HCT116 (cell line): ENCODE measurements at regions not wholly inside any gene's neighbourhood (a gene's known extent, or its start where the extent isn't known, plus 50 kb on each side); places are given as distances from the start of the nearest gene placed in this dataset.

ENCODE experiments used
- ATAC-seq: fragments of 200-7000 bp; cut with Tn5 transposase; 2 replicates; pipeline ENCODE4 v1.9.1; 2020; ENCODE audit warnings: mild to moderate bottlenecking, moderate library complexity
- BruUV-seq: library from RNA; stranded (reverse); fragments of 400-500 nt; replicated peaks from 2 replicates; lab custom pipeline; 2021; lab: Mats Ljungman, UMichigan
- CTCF ChIA-PET: fragments of 300-600 bp; sonication (Branson Sonifier 250); formaldehyde crosslinking; loops from one replicate; lab custom pipeline; 2021; ENCODE audit warnings: antibody characterized with exemption; lab: Charles Lee
- POLR2A ChIA-PET: fragments of 300-600, 350-600 bp; sonication (Branson Sonifier 250); formaldehyde crosslinking; loops from one replicate; lab custom pipeline; 2021; ENCODE audit warnings: antibody characterized with exemption; lab: Charles Lee
- RAD21 ChIA-PET, 2 experiments: fragments of 300-600 bp; sonication (Branson Sonifier 250); formaldehyde crosslinking; loops; one replicate each; lab custom pipeline; 2023; ENCODE audit warnings: low total read pairs in 2 of 2; ENCODE audit not compliant: uncharacterized antibody in 2 of 2, unreplicated experiment in 2 of 2, low non-redundant PET in 1 of 2; lab: Charles Lee
- DNase-seq: peaks from one replicate; pipeline ENCODE4 v3.0.0-alpha.2; 2010; ENCODE audit warnings: low read depth, low spot score
- H2AFZ ChIP-seq: fragments of 200-600 bp; shearing (Covaris generic), sonication (generic); 2 replicates; pipeline ENCODE4 v1.6.1; 2017; ENCODE audit warnings: low read depth, mixed run types, mixed read lengths, antibody characterized with exemption, low read length; ENCODE audit not compliant: poor library complexity, severe bottlenecking
- H3K27ac ChIP-seq: 2 replicates; pipeline ENCODE4 v1.5.1; 2012; ENCODE audit warnings: low read depth, low read length
- H3K27me3 ChIP-seq: fragments of 200-600 bp; sonication (generic); 2 replicates; pipeline ENCODE4 v1.6.1; 2016; ENCODE audit warnings: mixed run types, low read length, mixed read lengths; ENCODE audit not compliant: insufficient read depth
- H3K36me3 ChIP-seq, 2 experiments: fragments of 200-500 bp in 1 of 2; fragments of 200-600 bp in 1 of 2; sonication (Bioruptor generic) in 1 of 2; sonication (generic) in 1 of 2; 2 replicates each; pipeline versions ENCODE4 v1.5.1 to v1.6.1; 2014 to 2016; ENCODE audit warnings: low read length in 2 of 2, inconsistent platforms in 1 of 2, mixed read lengths in 1 of 2, mixed run types in 1 of 2; ENCODE audit not compliant: insufficient read depth in 2 of 2, control insufficient read depth in 1 of 2
- H3K4me1 ChIP-seq, 2 experiments: fragments of 200-600 bp in 1 of 2; sonication (generic) in 1 of 2; 2 replicates each; pipeline versions ENCODE4 v1.5.1 to v1.6.1; 2012 to 2017; ENCODE audit warnings: low read length in 2 of 2, inconsistent platforms in 1 of 2, mild to moderate bottlenecking in 1 of 2, mixed read lengths in 1 of 2, mixed run types in 1 of 2, moderate library complexity in 1 of 2; ENCODE audit not compliant: insufficient read depth in 2 of 2, control insufficient read depth in 1 of 2
- H3K4me2 ChIP-seq: fragments of 200-600 bp; sonication (generic); 2 replicates; pipeline ENCODE4 v1.6.1; 2017; ENCODE audit warnings: mixed run types, low read length, mixed read lengths
- H3K4me3 ChIP-seq, 2 experiments: fragments of 200-600 bp in 1 of 2; sonication (generic) in 1 of 2; replicated peaks in 1 of 2; 2 replicates each; pipeline ENCODE4 v1.5.1; 2011 to 2016; ENCODE audit warnings: low read length in 2 of 2, control low read depth in 1 of 2, low read depth in 1 of 2, mild to moderate bottlenecking in 1 of 2, mixed read lengths in 1 of 2, mixed run types in 1 of 2
- H3K79me2 ChIP-seq: fragments of 200-600 bp; sonication (generic); 2 replicates; pipeline ENCODE4 v1.6.1; 2017; ENCODE audit warnings: mild to moderate bottlenecking, mixed run types, low read length, moderate library complexity, mixed read lengths; ENCODE audit not compliant: insufficient read depth
- H3K9ac ChIP-seq: fragments of 200-600 bp; sonication (generic); 2 replicates; pipeline ENCODE4 v1.6.1; 2016; ENCODE audit warnings: low read length, mixed read lengths
- H3K9me2 ChIP-seq: fragments of 200-600 bp; sonication (generic), shearing (Covaris generic); 2 replicates; pipeline ENCODE4 v1.6.1; 2017; ENCODE audit warnings: mixed run types, mild to moderate bottlenecking, moderate library complexity; ENCODE audit not compliant: insufficient read depth
- H3K9me3 ChIP-seq, 2 experiments: fragments of 200-500 bp in 1 of 2; fragments of 200-600 bp in 1 of 2; sonication (Bioruptor generic) in 1 of 2; sonication (generic) in 1 of 2; 2 replicates each; pipeline ENCODE4 v1.6.1; 2014 to 2017; ENCODE audit warnings: low read length in 2 of 2, mixed read lengths in 2 of 2, inconsistent platforms in 1 of 2, low read depth in 1 of 2, mild to moderate bottlenecking in 1 of 2, mixed run types in 1 of 2, moderate library complexity in 1 of 2; ENCODE audit not compliant: control insufficient read depth in 1 of 2, insufficient read depth in 1 of 2
- H4K20me1 ChIP-seq: fragments of 200-600 bp; sonication (generic), shearing (Covaris generic); 2 replicates; pipeline ENCODE4 v1.6.1; 2017; ENCODE audit warnings: mixed run types, mild to moderate bottlenecking, moderate library complexity; ENCODE audit not compliant: insufficient read depth
- CBX3 ChIP-seq: IDR thresholded peaks from 2 replicates; pipeline ENCODE4 v1.6.1; 2012; ENCODE audit warnings: low read depth
- CEBPB ChIP-seq: IDR thresholded peaks from 2 replicates; pipeline ENCODE4 v1.6.1; 2012; ENCODE audit warnings: low read depth
- ELF1 ChIP-seq: IDR thresholded peaks from 2 replicates; pipeline ENCODE4 v1.6.1; 2012; ENCODE audit warnings: low read depth, borderline replicate concordance
- EZH2 ChIP-seq: fragments of 200-600 bp; sonication (generic); IDR thresholded peaks from 2 replicates; pipeline ENCODE4 v1.6.1; 2017; ENCODE audit warnings: antibody characterized with exemption, mixed run types
- EZH2phosphoT487 ChIP-seq: fragments of 200-600 bp; IDR thresholded peaks from 2 replicates; pipeline ENCODE4 v1.6.1; 2018; ENCODE audit warnings: antibody characterized with exemption, borderline replicate concordance
- FOSL1 ChIP-seq: IDR thresholded peaks from 2 replicates; pipeline ENCODE4 v1.6.1; 2012; ENCODE audit warnings: low read depth
- JUND ChIP-seq: IDR thresholded peaks from 2 replicates; pipeline ENCODE4 v1.6.1; 2012
- MAX ChIP-seq: IDR thresholded peaks from 2 replicates; pipeline ENCODE4 v1.6.1; 2012
- POLR2A ChIP-seq: IDR thresholded peaks from 2 replicates; pipeline ENCODE4 v1.7.0; 2011; ENCODE audit warnings: borderline replicate concordance; ENCODE audit not compliant: insufficient read depth, insufficient read length; ENCODE audit errors: extremely low read depth
- POLR2AphosphoS5 ChIP-seq: IDR thresholded peaks from 2 replicates; pipeline ENCODE4 v1.6.1; 2011; ENCODE audit warnings: mild to moderate bottlenecking, low read depth, low read length, moderate library complexity
- RAD21 ChIP-seq: IDR thresholded peaks from 2 replicates; pipeline ENCODE4 v1.6.1; 2012; ENCODE audit warnings: low read depth, mild to moderate bottlenecking
- SIN3A ChIP-seq: IDR thresholded peaks from 2 replicates; pipeline ENCODE4 v1.6.1; 2012; ENCODE audit warnings: low read depth
- SP1 ChIP-seq: IDR thresholded peaks from 2 replicates; pipeline ENCODE4 v1.6.1; 2012; ENCODE audit warnings: low read depth
- SRF ChIP-seq: IDR thresholded peaks from 2 replicates; pipeline ENCODE4 v1.6.1; 2012; ENCODE audit warnings: low read depth
- TCF7L2 ChIP-seq: IDR thresholded peaks from 2 replicates; pipeline ENCODE4 v1.7.0; 2011; ENCODE audit warnings: borderline replicate concordance, inconsistent platforms; ENCODE audit not compliant: insufficient read depth, insufficient read length; ENCODE audit errors: extremely low read depth
- YY1 ChIP-seq: IDR thresholded peaks from 2 replicates; pipeline ENCODE4 v1.6.1; 2011; ENCODE audit warnings: low read length, low read depth, moderate library complexity, mild to moderate bottlenecking; ENCODE audit not compliant: insufficient replicate concordance; ENCODE audit errors: extremely low read depth
- ZBTB33 ChIP-seq: IDR thresholded peaks from 2 replicates; pipeline ENCODE4 v1.6.1; 2011; ENCODE audit warnings: mild to moderate bottlenecking, low read length, moderate library complexity; ENCODE audit not compliant: insufficient replicate concordance; ENCODE audit errors: extremely low read depth
- ZFX ChIP-seq: fragments of 450-650 bp; IDR thresholded peaks from 2 replicates; pipeline ENCODE4 v1.6.1; 2017
- ZNF274 ChIP-seq: fragments of 200-500 bp; sonication (Bioruptor generic); IDR thresholded peaks from 2 replicates; pipeline ENCODE4 v1.6.1; 2014; ENCODE audit warnings: mild to moderate bottlenecking, low read depth, low read length, inconsistent platforms
- intact Hi-C: fragments of 100-400 bp; cut with micrococcal nuclease; formaldehyde crosslinking; loops from 2 replicates; pipeline ENCODE4 v1.10.0; 2022

- Histone ChIP-seq H3K9me2 (no peaks in the 10 kb centered on the region), H3K4me1 (peaks cover 13 to 18% of the 10 kb centered on the region in 2 experiments), H4K20me1 (no peaks in the 10 kb centered on the region), H2AFZ (no peak overlapping the region), H3K4me2 (no peak overlapping the region), H3K27me3 (no peaks in the 10 kb centered on the region), H3K79me2 (no peaks in the 10 kb centered on the region), H3K36me3 (peaks cover 0 to 5% of the 10 kb centered on the region in 2 experiments; a peak in 1 of 4 replicates), H3K9ac (no peak overlapping the region), H3K9me3 (no peaks in the 10 kb centered on the region), H3K27ac (no peak overlapping the region), H3K4me3 (no peak overlapping the region)
- intact Hi-C loops = no loop called here
- CTCF ChIA-PET = no interaction called here
- TF ChIP-seq CEBPB (no peak), POLR2AphosphoS5 (no peak), SIN3A (no peak)
- POLR2A ChIA-PET = no interaction called here
- no peak for ATAC-seq
- RAD21 ChIA-PET = no interaction called here
- DNase-seq = no peak
- BruUV-seq = no TSS peak
These were observed 53.3 kb upstream of the TCF7L2 start for GRCh38 chr10:112896722-112897121.

- Histone ChIP-seq H3K27me3 (no peaks in the 10 kb centered on the region), H3K36me3 (no peaks in the 10 kb centered on the region), H2AFZ (peak overlapping the region; percentile 2), H3K4me3 (peak overlapping the region; percentile 8 to 26), H3K27ac (peak overlapping the region; percentile 11; the same call in 1 of the 2 replicates), H3K9ac (0 out of 2 replicates have a peak overlapping the region, but pooled peaks have one; percentile 6), H4K20me1 (no peaks in the 10 kb centered on the region), H3K9me3 (no peaks in the 10 kb centered on the region), H3K4me1 (peaks cover 13 to 26% of the 10 kb centered on the region in 2 experiments), H3K4me2 (peak overlapping the region; percentile 66), H3K9me2 (no peaks in the 10 kb centered on the region), H3K79me2 (no peaks in the 10 kb centered on the region)
- BruUV-seq = TSS peak; percentile 20
- intact Hi-C loops = no loop called here
- TF ChIP-seq CBX3 (no peak; the same call in 1 of the 2 replicates), RAD21 (peak; percentile 25; the same call in 1 of the 2 replicates), POLR2AphosphoS5 (0 out of 2 replicates have a peak, but pooled peaks have one; percentile 24), JUND (0 out of 2 replicates have a peak, but pooled peaks have one; percentile 25), FOSL1 (no peak), EZH2phosphoT487 (no peak), MAX (no peak), SP1 (peak; percentile 67), ZFX (peak; percentile 13; the same call in 1 of the 2 replicates), CEBPB (no peak), ZNF274 (no peak), SIN3A (no peak), ZBTB33 (no peak), YY1 (no peak), EZH2 (no peak), POLR2A (no peak), TCF7L2 (peak; percentile 51), SRF (no peak), ELF1 (no peak)
- POLR2A ChIA-PET = interaction anchor here (0.6 to 1.0 kb wide), 2 partner anchors 17 to 288 kb away, joined by 3 to 4 read pairs; no protein-coding TSS in a partner anchor
- DNase-seq (peak; percentile 75), ATAC-seq (peak; percentile 89)
- CTCF ChIA-PET = interaction anchor here (0.6 kb wide), 1 partner anchor 209 kb away, joined by 4 read pairs; no protein-coding TSS in a partner anchor
- RAD21 ChIA-PET = no interaction called here
These were observed 51.3 kb upstream of the TCF7L2 start for GRCh38 chr10:112898540-112899390.
